ENCODE measurements at regions not wholly inside any gene's neighbourhood (a gene's known extent, or its start where the extent isn't known, plus 50 kb on each side); places are given as distances from the start of the nearest gene placed in this dataset.

DNA sequence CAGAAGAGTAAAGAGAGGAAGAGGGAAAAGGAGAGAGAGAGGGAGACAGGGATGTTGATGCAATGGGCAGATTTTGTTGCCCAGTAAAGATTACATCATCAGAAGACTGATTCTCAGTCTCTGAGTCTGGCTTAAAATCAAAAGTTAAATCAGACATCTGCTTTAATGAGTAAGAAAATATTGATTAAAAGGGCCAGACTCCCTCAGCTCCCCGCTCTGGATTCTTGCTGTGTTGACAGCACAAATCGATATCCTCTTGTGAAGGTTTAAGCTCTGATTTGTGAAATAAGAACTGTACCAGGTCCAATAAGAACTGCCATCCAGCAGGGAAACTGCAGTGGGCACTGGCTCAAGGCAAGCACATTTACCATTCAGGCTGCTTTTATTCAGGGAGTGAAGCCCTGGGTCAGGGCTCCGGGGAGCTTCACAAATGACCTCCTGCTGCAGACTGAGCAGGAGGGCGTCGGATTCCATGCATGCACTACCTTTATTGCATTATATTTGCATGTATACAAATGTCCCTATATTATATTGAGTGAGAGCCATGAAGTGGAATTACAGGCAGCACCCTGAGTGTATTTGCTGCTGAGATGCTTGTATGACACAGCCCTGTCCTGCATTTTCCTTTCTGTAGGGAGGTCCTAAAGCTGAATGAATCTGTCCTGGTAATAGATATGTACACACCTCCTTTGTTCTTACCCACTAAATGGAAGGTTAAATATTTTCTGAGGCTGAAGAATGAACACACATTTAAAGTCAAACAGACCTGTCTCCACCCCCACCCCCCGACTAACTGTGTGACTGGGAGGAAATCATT lies 401.5 kb downstream of the REEP3 start:
- TF ChIP-seq, protein P1, sequence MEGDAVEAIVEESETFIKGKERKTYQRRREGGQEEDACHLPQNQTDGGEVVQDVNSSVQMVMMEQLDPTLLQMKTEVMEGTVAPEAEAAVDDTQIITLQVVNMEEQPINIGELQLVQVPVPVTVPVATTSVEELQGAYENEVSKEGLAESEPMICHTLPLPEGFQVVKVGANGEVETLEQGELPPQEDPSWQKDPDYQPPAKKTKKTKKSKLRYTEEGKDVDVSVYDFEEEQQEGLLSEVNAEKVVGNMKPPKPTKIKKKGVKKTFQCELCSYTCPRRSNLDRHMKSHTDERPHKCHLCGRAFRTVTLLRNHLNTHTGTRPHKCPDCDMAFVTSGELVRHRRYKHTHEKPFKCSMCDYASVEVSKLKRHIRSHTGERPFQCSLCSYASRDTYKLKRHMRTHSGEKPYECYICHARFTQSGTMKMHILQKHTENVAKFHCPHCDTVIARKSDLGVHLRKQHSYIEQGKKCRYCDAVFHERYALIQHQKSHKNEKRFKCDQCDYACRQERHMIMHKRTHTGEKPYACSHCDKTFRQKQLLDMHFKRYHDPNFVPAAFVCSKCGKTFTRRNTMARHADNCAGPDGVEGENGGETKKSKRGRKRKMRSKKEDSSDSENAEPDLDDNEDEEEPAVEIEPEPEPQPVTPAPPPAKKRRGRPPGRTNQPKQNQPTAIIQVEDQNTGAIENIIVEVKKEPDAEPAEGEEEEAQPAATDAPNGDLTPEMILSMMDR (conservative IDR thresholded peaks at IDR 0.05; ENCODE audit: low read depth, low read length) = no peak
- no peak for DNase-seq (ENCODE audit: low read depth)
- H3K4me3 ChIP-seq (ENCODE audit: low read depth, low read length) = no peak overlapping the region

DNA sequence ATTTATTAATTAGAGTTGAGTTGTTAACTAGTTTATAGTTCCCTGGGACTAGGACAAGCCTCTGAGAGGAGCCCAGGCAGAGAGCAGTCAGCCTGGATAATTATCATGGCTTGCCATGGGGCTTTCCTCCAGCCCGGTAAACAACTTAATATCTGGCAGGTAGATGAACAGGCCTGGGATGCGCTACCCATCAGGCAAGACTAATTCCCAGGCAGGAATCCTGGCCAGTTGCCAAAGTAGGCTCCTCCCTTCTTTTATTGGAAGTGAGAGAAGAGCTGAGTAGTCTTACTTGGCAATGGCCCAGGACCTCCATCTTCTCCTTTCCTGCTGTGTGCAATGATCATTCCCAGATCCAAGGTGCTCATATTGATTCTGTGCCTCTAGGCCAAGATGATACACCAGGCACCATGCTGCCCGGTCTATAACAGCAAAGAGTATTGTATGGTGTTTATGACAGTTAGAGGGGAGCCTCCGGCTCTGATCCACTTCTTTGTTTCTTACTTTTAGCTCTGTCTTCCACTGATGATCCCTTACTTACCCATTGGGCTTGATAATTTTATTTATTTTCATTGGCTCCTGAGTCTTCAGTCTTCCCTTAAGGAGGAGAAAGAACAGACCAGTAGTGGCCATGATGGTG lies 408.7 kb downstream of the REEP3 start:
- no peak for DNase-seq (ENCODE audit: low read depth)
- H3K4me3 ChIP-seq (ENCODE audit: low read depth, low read length) = no peak overlapping the region
- TF ChIP-seq, protein P1 (conservative IDR thresholded peaks at IDR 0.05; ENCODE audit: low read depth, low read length) = no peak

DNA sequence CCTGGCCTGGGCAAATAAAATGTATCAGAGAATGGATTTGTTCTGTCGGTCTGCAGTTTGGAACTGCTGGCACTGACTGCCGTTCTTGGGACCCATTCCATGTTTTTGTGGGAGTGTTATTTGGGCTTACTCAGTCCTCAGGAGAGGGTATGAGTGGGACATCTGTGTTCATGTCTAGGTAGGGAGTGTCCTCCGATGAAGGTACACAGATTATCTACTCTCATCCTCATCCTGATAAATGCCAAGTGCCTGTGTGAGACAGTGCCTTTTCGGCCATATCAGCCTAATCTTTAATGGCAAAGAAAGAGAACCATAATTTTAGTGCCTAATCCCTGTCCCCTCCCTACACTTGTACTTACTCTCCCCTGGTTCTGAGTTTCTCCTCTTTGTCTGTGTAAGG lies 409.4 kb downstream of the REEP3 start:
- no peak overlapping the region for H3K4me3 ChIP-seq (ENCODE audit: low read depth, low read length)
- DNase-seq (ENCODE audit: low read depth) = no peak
- TF ChIP-seq, protein P1 (conservative IDR thresholded peaks at IDR 0.05; ENCODE audit: low read depth, low read length) = no peak

DNA sequence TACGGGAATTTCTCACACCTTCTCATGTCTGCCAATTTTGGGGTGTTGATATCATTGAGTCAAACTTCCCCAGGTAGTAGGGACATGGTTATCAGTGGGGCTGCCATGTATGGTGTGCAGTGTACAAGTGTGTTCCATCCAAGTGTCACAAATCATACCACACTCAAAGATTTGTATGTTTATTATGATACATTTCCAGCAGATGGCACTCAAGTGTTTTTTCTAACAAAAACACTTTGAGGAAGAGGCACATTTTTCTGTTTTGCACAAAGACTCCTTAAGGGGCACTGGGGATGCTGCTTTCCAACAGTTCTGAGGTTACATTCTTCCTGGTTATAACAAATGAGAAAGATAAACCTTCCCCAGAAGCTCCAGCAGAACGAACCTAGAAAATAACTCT lies 414.5 kb downstream of the REEP3 start:
- TF ChIP-seq, protein P1 (conservative IDR thresholded peaks at IDR 0.05; ENCODE audit: low read depth, low read length) = peak; percentile 20
- no peak for DNase-seq (ENCODE audit: low read depth)
- no peak overlapping the region for H3K4me3 ChIP-seq (ENCODE audit: low read depth, low read length)

DNA sequence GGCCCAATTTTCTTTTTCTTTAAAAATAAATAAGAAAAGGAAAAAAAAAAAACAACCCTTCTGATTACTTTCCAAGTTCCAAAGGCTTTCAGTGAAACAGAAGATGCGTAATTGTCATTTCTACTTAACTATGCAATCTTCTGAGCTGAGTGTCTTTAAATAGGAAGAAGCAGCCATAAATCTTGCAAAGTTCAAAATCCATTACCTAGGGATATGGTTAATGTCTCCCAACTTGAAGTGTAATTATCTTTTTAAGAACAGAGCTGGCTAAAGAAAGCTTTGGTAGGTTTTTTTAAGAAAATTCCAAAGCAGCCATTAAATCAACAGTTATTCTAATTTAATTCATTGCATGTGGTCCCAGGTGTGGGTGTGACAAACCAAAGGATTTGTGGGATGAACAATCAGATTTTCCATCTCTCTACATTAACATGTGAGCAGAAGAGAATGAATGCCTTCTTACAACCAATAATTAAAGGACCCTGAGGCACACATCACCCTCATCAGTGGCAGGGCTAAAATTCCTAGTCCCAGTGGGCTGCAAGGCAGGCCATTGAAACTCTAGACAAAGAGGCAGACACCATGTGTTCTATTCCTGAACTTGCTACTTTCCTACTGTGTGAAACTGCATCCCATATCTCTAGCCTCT lies 419.2 kb downstream of the REEP3 start:
- H3K4me3 ChIP-seq (ENCODE audit: low read depth, low read length) = no peak overlapping the region
- DNase-seq (ENCODE audit: low read depth) = no peak
- TF ChIP-seq, protein P1 (conservative IDR thresholded peaks at IDR 0.05; ENCODE audit: low read depth, low read length) = no peak

DNA sequence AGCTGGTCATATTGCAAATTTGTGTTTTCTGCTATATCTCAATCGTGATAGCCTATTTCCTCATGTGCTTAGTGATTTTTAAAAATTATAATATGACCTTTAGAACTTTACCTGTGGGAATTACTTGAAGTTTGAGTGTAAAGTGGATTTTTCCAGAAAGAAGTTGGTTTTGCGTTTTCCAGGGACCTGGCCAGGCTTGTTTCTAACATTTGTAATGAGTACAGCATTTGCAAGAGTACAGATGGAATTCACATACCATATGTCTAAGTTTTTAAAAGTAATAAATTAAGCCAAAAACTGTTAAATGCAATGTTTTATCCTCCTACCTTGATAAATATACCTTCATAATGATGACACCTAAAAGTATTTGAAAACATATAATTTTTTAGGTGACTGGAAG lies 443.2 kb downstream of the REEP3 start:
- H3K4me3 ChIP-seq (ENCODE audit: low read depth, low read length) = no peak overlapping the region
- TF ChIP-seq, protein P1 (conservative IDR thresholded peaks at IDR 0.05; ENCODE audit: low read depth, low read length) = no peak

More for the DNA sequence above, 443.2 kb downstream of the REEP3 start:
- no peak for DNase-seq (ENCODE audit: low read depth)

Measured in epithelial cell of proximal tubule (primary cell).